Spleen (tissue), 11 donors: ENCODE measurements at regions not wholly inside any gene's neighbourhood (a gene's known extent, or its start where the extent isn't known, plus 50 kb on each side); places are given as distances from the start of the nearest gene placed in this dataset.

Experiments used
- DNase-seq: peaks from one replicate; pipeline ENCODE4 v3.0.0-alpha.2; 2020
- H3K27ac ChIP-seq, 8 donors: fragments of 200-600 bp; sonication (generic) in 7 of 8; 1 replicate in 4 of 8; 2 replicates in 4 of 8; pipeline versions ENCODE4 v1.5.0 to v1.8.0; 2016 to 2021; ENCODE audit warnings: inconsistent platforms in 4 of 8, mild to moderate bottlenecking in 4 of 8, moderate library complexity in 1 of 8
- H3K27me3 ChIP-seq, 7 donors: fragments of 200-600 bp; sonication (generic) in 6 of 7; replicated peaks in 1 of 7; 1 replicate in 4 of 7; 2 replicates in 3 of 7; pipeline versions ENCODE4 v1.5.0 to v1.8.0; 2016 to 2021; ENCODE audit warnings: inconsistent platforms in 3 of 7, mild to moderate bottlenecking in 1 of 7
- H3K36me3 ChIP-seq, 6 donors: fragments of 200-600 bp; sonication (generic) in 5 of 6; 1 replicate in 4 of 6; 2 replicates in 2 of 6; pipeline versions ENCODE4 v1.5.0 to v1.8.0; 2016 to 2021; ENCODE audit warnings: inconsistent platforms in 2 of 6
- H3K4me1 ChIP-seq, 6 donors: fragments of 200-600 bp; sonication (generic) in 5 of 6; 1 replicate in 3 of 6; 2 replicates in 3 of 6; pipeline versions ENCODE4 v1.5.0 to v1.8.0; 2016 to 2021; ENCODE audit warnings: inconsistent platforms in 3 of 6
- H3K4me3 ChIP-seq, 8 donors: fragments of 200-600 bp; sonication (generic) in 7 of 8; 1 replicate in 4 of 8; 2 replicates in 4 of 8; pipeline versions ENCODE4 v1.5.0 to v1.8.0; 2016 to 2021; ENCODE audit warnings: inconsistent platforms in 4 of 8, mild to moderate bottlenecking in 4 of 8, moderate library complexity in 2 of 8
- H3K9me3 ChIP-seq, 8 donors: fragments of 200-600 bp; sonication (generic) in 7 of 8; 1 replicate in 4 of 8; 2 replicates in 4 of 8; pipeline versions ENCODE4 v1.5.0 to v1.8.0; 2016 to 2021; ENCODE audit warnings: inconsistent platforms in 4 of 8
- POLR2A ChIP-seq, 3 donors: fragments of 450-650 bp; IDR thresholded peaks; one replicate each; pipeline ENCODE4 v1.5.1; 2017; ENCODE audit warnings: antibody characterized with exemption in 3 of 3, mild to moderate bottlenecking in 1 of 3
- POLR2AphosphoS5 ChIP-seq, 3 donors: sonication (generic); formaldehyde crosslinking; IDR thresholded peaks; one replicate each; pipeline ENCODE4 v1.5.1; 2017; ENCODE audit warnings: antibody characterized with exemption in 3 of 3
- WGBS, 5 donors: extraction: QIAGEN DNeasy Blood & Tissue Kit in 3 of 5; methylation state at CpG; one replicate each; pipeline versions ENCODE4 v1.1.5 to v1.1.7; 2013 to 2018; 5-methylcytosine and 5-hydroxymethylcytosine counted together
- intact Hi-C: fragments of 100-400 bp; cut with DNase I; formaldehyde crosslinking; loops from one replicate; pipeline ENCODE4 v1.15.0; 2023; ENCODE audit warnings: low total_unique reads
- TF ChIP-seq, protein P1 (sequence below), 11 experiments: fragments of 200-600 bp in 7 of 11; fragments of 450-650 bp in 4 of 11; sonication (generic) in 4 of 11; IDR thresholded peaks in 8 of 11; conservative IDR thresholded peaks in 3 of 11; 1 replicate in 7 of 11; 2 replicates in 4 of 11; pipeline versions ENCODE4 v1.4.0 to v1.8.0; 2016 to 2021; ENCODE audit warnings: antibody characterized with exemption in 11 of 11, inconsistent platforms in 4 of 11, mild to moderate bottlenecking in 1 of 11
- donor health status: healthy with polysubstance abuse.
- donor health status: DM: no; HTN: no; CAD: no; lungs with moderate emphysema.
- donor health status: DM: no; HTN: no; CAD: no.
- donor health status: Bipolar disorder and iron deficiency.
- donor health status: healthy.
- donor health status: DM: no; HTN: no; CAD: no.
- donor health status: DM: yes; HTN: yes; CAD: no.

DNA sequence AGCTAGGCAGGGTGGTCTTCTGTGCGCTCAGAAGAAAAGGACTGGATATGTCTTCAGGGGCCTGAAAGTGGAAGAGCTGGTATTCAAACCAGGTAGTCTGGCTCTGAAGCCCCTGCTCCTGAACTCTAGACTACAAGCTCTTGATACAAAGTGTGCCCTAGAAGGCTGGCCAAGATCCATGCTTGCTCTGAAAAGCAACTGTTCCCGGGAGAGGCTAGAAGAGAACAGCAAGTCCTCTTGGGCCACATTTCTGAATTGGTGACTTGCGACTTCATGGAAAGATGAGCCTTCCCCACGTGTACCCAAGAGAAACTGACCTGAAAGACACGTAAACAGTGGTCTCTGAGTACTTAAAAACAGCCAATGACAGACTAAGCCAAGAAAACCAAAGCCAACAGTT lies 123.3 kb upstream of the GRIK3 start:
- H3K27ac ChIP-seq = no peak overlapping the region
- no peak for DNase-seq
- H3K4me3 ChIP-seq = no peak overlapping the region
- H3K36me3 ChIP-seq = no peaks in the 10 kb centered on the region
- H3K27me3 ChIP-seq = peaks cover 0 to 29% (median 0%) of the 10 kb centered on the region in 7 donors
- peaks cover 0 to 26% (median 18%) of the 10 kb centered on the region in 8 donors for H3K9me3 ChIP-seq
- TF ChIP-seq, protein P1, sequence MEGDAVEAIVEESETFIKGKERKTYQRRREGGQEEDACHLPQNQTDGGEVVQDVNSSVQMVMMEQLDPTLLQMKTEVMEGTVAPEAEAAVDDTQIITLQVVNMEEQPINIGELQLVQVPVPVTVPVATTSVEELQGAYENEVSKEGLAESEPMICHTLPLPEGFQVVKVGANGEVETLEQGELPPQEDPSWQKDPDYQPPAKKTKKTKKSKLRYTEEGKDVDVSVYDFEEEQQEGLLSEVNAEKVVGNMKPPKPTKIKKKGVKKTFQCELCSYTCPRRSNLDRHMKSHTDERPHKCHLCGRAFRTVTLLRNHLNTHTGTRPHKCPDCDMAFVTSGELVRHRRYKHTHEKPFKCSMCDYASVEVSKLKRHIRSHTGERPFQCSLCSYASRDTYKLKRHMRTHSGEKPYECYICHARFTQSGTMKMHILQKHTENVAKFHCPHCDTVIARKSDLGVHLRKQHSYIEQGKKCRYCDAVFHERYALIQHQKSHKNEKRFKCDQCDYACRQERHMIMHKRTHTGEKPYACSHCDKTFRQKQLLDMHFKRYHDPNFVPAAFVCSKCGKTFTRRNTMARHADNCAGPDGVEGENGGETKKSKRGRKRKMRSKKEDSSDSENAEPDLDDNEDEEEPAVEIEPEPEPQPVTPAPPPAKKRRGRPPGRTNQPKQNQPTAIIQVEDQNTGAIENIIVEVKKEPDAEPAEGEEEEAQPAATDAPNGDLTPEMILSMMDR (IDR thresholded peaks at IDR 0.05 in 8 of 11, conservative IDR thresholded peaks at IDR 0.05 in 3 of 11) = no peak
- no peak for TF ChIP-seq POLR2A (IDR thresholded peaks at IDR 0.05)
- no peaks in the 10 kb centered on the region for H3K4me1 ChIP-seq
- intact Hi-C loops = no loop called here
- 62 to 75% (median 68%) methylated on average over 5 of the region's 5 CpGs for WGBS, 5 donors

DNA sequence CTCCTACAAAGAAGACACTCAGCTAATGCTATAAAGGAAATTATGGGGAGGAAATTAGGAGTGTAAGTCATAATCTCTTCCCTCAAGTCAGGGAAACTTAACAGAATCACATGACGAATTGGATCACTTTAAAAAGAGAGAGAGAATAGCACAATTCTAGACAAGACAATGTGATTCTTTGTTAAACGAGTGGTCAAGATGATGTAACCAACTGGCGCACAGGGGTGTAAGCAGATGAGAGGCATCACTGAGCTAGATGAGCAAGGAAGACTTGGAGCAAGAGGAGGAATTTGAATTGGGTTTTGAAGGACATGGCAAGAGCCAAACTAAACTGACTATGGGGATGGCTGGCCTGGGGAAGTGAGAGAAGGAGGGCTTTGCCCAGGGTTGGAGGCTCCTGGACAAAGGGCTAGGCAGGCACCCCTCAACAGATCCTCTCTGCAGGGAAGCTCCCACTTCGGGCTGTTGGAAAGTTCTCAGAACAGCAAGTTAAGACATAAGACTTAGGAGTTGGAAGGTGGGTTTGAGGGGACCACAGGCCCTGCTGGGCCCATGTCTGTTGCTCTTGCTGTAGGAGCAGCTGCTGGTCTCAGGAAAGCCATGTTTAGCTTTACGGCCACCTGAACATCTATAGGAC lies 123.9 kb upstream of the GRIK3 start:
- 77 to 90% (median 83%) methylated on average over 5 of the region's 5 CpGs for WGBS, 5 donors
- no peak for DNase-seq
- Histone ChIP-seq H3K9me3 (peaks cover 0 to 32% (median 21%) of the 10 kb centered on the region in 8 donors), H3K27me3 (peaks cover 0 to 29% (median 0%) of the 10 kb centered on the region in 7 donors), H3K4me3 (no peak overlapping the region), H3K36me3 (no peaks in the 10 kb centered on the region), H3K4me1 (no peaks in the 10 kb centered on the region), H3K27ac (no peak overlapping the region)
- TF ChIP-seq, protein P1 (IDR thresholded peaks at IDR 0.05 in 8 of 11, conservative IDR thresholded peaks at IDR 0.05 in 3 of 11) = no peak
- TF ChIP-seq POLR2A (IDR thresholded peaks at IDR 0.05) (no peak), POLR2AphosphoS5 (IDR thresholded peaks at IDR 0.05) (no peak)
- intact Hi-C loops = no loop called here

DNA sequence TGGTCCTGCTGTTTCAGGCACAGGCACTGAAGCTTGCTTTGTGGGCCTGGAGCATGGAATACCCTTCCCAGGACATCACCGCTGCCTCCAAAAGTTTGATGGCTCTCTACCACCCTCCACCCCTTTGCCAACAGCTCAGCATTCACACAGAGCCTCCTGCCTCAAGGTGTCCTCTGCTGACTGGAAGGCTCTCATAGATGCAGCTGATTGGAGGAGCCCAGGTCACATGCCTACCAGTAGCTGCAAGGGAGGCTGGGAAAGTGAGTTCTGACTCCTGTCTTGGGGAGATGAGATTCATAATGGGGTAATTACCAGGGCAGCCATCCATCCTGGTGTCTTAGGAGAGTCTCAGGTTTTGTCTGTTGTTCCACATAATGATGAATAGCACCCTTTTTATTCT lies 124.8 kb upstream of the GRIK3 start:
- no peak overlapping the region for H3K4me3 ChIP-seq
- TF ChIP-seq POLR2AphosphoS5 (IDR thresholded peaks at IDR 0.05) (no peak), POLR2A (IDR thresholded peaks at IDR 0.05) (no peak)
- TF ChIP-seq, protein P1 (IDR thresholded peaks at IDR 0.05 in 8 of 11, conservative IDR thresholded peaks at IDR 0.05 in 3 of 11) = no peak
- intact Hi-C loops = no loop called here
- H3K27me3 ChIP-seq = peaks cover 0 to 29% (median 0%) of the 10 kb centered on the region in 7 donors
- WGBS, 5 donors = 80 to 100% (median 85%) methylated on average over 1 of the region's 1 CpG
- peaks cover 0 to 33% (median 22%) of the 10 kb centered on the region in 8 donors for H3K9me3 ChIP-seq
- no peak for DNase-seq
- no peaks in the 10 kb centered on the region for H3K4me1 ChIP-seq
- H3K36me3 ChIP-seq = no peaks in the 10 kb centered on the region
- no peak overlapping the region for H3K27ac ChIP-seq

DNA sequence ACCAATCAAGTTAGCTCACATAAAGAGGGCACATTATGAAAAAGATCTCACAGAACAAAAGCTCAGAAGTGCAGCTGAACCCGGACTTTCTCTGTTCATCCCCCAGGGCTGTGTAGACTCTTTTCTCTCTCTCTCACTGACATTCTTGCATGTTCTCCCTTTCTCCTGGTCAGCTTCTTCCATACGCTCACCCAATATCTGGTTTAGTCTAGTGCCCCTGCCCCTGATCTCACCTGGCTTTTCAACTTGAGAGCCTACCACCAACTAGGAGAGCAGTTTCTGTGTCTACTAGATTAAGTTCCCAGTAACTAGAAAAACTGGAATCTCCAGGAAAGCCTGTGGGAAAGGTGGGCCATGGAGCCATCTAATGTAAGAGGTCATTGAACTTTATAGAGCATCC lies 126.9 kb upstream of the GRIK3 start:
- Histone ChIP-seq H3K27me3 (peaks cover 0 to 18% (median 0%) of the 10 kb centered on the region in 7 donors), H3K36me3 (no peaks in the 10 kb centered on the region), H3K4me3 (no peak overlapping the region), H3K9me3 (peaks cover 4 to 47% (median 36%) of the 10 kb centered on the region in 8 donors), H3K27ac (no peak overlapping the region), H3K4me1 (no peaks in the 10 kb centered on the region)
- intact Hi-C loops = no loop called here
- 83 to 90% (median 88%) methylated on average over 2 of the region's 2 CpGs for WGBS, 5 donors
- DNase-seq = no peak
- TF ChIP-seq, protein P1 (IDR thresholded peaks at IDR 0.05 in 8 of 11, conservative IDR thresholded peaks at IDR 0.05 in 3 of 11) = no peak
- TF ChIP-seq POLR2AphosphoS5 (IDR thresholded peaks at IDR 0.05) (no peak), POLR2A (IDR thresholded peaks at IDR 0.05) (no peak)
